ENCODE measurements at regions not wholly inside any gene's neighbourhood (a gene's known extent, or its start where the extent isn't known, plus 50 kb on each side); places are given as distances from the start of the nearest gene placed in this dataset.

- TF ChIP-seq CTCF (IDR thresholded peaks at IDR 0.05; ENCODE audit: borderline replicate concordance, extremely low read depth, low read length, poor library complexity, severe bottlenecking) (no peak), EZH2 (IDR thresholded peaks at IDR 0.05; ENCODE audit: borderline replicate concordance, low read depth, low read length, severe bottlenecking) (no peak)
These were observed 556.7 kb downstream of the CMPK2 start for GRCh38 chr2:6308986-6309385.
